ENCODE measurements at regions not wholly inside any gene's neighbourhood (a gene's known extent, or its start where the extent isn't known, plus 50 kb on each side); places are given as distances from the start of the nearest gene placed in this dataset.

GRCh38 chr1:166282391-166283137, 115.8 kb upstream of the FAM78B start:
- no peak for DNase-seq (ENCODE audit: low read depth)
- TF ChIP-seq CTCF (IDR thresholded peaks at IDR 0.05; ENCODE audit: insufficient read depth, low read depth, low read length, missing control alignments), result no peak
- H3K4me3 ChIP-seq (ENCODE audit: low read length), result no peak overlapping the region

GRCh38 chr1:166283190-166283589, 116.4 kb upstream of the FAM78B start:
- no peak for DNase-seq (ENCODE audit: low read depth)
- H3K4me3 ChIP-seq (ENCODE audit: low read length), result no peak overlapping the region
- no peak for TF ChIP-seq CTCF (IDR thresholded peaks at IDR 0.05; ENCODE audit: insufficient read depth, low read depth, low read length, missing control alignments)

GRCh38 chr1:166283600-166283999, 116.8 kb upstream of the FAM78B start:
- no peak for DNase-seq (ENCODE audit: low read depth)
- H3K4me3 ChIP-seq (ENCODE audit: low read length), result no peak overlapping the region
- TF ChIP-seq CTCF (IDR thresholded peaks at IDR 0.05; ENCODE audit: insufficient read depth, low read depth, low read length, missing control alignments), result no peak

GRCh38 chr1:166289309-166290050, 122.7 kb upstream of the FAM78B start:
- TF ChIP-seq CTCF (IDR thresholded peaks at IDR 0.05; ENCODE audit: insufficient read depth, low read depth, low read length, missing control alignments), result no peak
- no peak for DNase-seq (ENCODE audit: low read depth)
- H3K4me3 ChIP-seq (ENCODE audit: low read length), result no peak overlapping the region

- no peak for DNase-seq (ENCODE audit: low read depth)
- no peak overlapping the region for H3K4me3 ChIP-seq (ENCODE audit: low read length)
- no peak for TF ChIP-seq CTCF (IDR thresholded peaks at IDR 0.05; ENCODE audit: insufficient read depth, low read depth, low read length, missing control alignments)
These were observed 128.9 kb upstream of the FAM78B start for GRCh38 chr1:166295656-166296055.

- no peak for DNase-seq (ENCODE audit: low read depth)
- no peak for TF ChIP-seq CTCF (IDR thresholded peaks at IDR 0.05; ENCODE audit: insufficient read depth, low read depth, low read length, missing control alignments)
- no peak overlapping the region for H3K4me3 ChIP-seq (ENCODE audit: low read length)
These were observed 131.2 kb upstream of the FAM78B start for GRCh38 chr1:166297993-166298392.

All from epithelial cell of esophagus (primary cell).